GM21367 (cell line): ENCODE measurements at regions not wholly inside any gene's neighbourhood (a gene's known extent, or its start where the extent isn't known, plus 50 kb on each side); places are given as distances from the start of the nearest gene placed in this dataset.

Experiments
- ATAC-seq: cut with Tn5 transposase; IDR thresholded peaks from one replicate; pipeline ENCODE4 v1.9.1; 2021; ENCODE audit not compliant: unreplicated experiment

DNA sequence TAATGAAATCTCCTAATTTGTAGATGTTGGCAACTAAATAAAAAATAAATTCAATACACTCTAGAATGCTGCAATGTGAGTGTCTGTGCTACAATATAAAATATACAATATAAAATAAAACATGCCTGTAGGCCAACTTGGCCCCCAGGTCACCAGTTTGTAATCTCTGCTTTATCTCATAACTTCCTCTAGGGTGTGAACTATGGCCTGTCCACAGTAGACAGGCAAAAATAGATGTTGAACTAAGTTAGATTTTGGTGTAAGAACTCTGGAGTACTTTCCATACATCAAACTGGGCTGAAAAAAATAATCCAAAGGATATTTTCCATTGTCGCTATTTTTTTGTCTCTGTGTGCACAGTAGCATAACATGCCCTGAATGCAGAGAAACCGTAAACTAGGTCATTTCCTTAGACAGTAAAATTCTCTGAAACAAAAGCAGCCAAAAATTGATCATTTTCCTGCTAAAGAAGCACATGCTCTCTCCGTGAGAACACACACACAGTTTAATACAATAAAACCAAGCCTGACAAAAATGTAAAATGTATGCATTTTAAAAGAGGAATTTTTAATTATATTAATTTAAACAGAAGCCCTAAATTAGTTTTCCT lies 98.5 kb upstream of the ZFP64 start:
- ATAC-seq = no peak

DNA sequence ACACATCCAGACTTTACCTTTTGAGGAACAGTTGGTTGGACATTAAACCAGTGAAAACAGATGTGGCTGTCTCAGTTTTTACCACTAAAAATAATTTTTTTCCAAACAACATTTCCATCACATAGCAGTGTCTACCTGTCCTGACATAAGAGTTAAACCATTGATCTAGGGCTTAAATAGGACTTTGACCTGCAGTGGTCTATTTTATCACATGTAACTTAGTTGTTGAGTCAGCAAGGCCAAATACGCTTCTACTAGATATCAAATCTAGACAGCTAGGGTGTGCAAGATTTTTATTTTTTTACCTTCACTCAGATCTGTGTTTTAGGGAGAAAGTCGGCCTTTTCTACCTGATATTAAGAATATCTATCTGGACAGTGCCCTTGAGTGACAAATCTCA lies 88.8 kb upstream of the ZFP64 start:
- no peak for ATAC-seq

DNA sequence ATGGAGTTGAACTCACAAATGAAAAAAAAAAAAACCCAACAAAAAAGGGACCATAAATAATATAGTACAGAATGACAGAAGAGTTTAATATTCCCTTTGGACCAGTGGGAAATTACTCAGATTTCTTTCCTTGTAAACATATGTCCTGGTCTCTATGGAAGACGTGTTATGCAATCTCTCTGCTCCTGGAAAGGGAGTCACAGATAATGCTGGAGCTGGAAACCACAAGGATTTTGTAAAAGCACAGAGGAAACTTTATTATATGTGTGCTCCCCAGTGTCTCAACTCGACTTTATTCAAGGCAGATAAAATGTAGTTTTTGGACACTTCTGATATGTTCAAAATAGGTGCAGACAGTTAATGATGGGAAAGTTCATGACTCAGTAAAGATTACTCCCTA lies 88.1 kb upstream of the ZFP64 start:
- no peak for ATAC-seq

DNA sequence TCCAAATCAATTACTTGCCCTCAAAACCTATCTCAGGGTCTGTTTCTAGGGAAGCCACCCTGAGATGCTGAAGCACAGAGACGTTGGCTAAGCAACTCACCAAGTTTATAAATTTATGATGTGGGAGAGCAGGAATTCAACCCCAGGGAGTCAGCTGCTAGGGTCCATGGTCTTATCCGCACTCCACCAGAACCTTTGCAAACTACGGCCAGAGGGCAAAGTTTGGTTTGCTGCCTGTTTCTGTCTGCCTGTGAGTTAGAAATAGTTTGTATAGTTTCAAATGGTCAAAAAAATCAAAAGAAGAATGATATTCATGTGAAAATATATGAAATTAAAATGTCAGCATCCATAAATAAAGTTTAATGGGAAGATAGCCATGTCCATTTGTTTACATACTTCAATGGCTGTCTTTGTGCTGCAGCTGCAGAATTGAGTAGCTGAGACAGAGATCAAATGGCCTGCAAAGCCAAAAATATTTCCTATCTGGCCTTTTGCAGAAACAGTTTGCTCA lies 83.7 kb upstream of the ZFP64 start:
- no peak for ATAC-seq

DNA sequence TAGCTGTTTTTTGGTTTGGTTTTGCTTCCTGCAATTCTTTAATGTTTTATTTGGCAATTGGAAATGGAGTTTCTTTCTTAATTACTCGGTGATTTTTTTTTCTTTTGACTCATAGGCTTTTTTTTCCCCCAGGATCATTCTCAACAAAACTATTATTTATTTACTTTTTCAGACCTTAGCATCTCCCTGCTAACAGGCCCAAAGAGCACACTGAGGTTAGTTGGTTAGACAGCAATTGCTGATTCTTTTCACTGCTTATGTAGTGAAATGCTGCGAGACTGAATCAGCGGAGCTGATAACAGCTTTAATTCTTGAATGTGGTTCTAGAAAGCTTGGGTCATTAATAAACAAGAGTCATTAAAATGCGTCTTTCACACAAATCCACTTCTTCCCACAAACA lies 79.1 kb upstream of the ZFP64 start:
- no peak for ATAC-seq

DNA sequence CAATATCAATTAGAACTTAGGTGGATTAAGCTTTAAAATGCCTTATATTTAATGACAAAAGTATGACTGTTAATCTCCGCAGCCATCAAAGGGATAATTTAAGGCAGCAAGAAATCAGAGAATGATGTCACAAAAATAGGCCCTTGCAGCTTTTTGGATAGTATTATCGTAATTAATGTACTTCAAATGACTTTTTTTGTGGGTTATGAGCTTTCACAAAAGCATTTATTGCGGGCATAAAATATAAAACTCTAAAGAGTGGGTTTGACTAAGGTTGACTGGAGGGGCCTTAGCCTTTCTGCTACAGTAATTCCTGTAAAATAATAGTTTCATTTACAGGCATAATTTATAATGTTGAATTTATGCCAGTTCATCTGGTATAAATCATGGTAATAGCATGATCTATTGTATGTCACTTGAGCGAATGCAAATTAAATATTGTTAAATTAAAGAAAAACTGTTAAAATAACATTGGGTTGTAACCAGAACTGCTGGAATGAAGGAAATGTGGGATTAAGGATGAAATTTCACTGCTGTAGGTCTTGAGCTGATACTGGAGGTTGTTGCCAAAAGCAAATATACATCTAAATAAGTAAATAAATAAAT lies 78.5 kb upstream of the ZFP64 start:
- ATAC-seq = no peak

DNA sequence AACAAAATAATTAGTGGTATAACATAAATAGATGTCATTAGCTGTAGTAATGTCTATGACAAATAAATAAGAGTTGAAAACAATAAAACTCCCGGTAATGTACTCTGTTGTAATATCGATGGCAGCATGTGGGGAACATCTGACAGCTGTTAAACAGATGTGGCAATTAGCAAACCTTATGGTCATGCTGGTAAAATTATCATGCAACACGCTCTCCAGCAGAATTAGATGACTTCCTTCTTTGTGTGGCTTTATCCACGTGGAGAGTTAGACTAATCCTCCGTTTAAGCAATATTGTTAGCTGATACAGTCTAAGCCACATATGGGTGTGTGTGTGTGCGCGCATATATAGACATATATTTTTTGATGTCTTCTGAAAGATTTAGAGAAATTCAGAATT lies 77.7 kb upstream of the ZFP64 start:
- no peak for ATAC-seq

DNA sequence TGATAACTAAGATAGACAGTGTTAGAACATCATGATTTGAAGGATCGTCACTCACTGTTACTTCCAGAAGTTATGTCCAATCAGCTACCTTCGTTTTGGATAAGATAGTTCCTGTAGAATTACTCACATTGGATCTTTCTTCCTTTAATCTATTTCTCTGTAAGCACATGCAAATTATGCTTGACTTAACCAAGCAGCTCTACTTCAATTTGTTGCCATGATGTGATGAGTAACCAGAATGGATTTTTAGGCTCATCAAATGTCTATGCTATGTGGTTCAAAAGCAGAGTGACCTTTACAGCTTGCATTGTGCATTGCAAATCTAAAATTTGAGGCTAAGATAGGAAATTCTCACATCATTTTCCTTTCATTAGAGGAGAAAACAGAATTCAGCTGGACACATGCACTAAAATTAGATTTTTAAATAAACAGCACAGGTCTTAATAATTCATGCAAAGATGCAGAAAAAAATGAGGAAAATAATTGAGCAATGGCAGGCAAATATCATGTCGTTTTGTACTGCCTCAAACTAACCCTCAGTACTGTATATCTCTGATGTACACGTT lies 76.7 kb upstream of the ZFP64 start:
- ATAC-seq = no peak

DNA sequence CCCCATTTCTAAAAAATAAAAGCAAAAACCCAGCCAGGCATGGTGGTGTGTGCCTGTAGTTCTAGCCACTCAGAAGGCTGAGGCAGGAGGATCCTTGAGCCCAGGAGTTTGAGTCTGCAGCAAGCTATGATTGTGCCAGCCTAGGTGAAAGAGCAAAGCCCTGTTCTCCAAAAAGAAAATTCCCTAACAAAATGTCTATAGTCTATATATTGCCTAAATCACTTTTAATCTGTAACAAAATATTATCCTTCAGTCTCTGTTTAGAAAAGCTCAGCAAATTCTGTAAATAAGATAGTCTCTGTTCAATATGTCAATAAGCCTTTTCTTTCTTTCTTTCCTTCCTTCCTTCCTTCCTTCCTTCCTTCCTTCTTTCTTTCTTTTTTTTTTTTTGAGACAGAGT lies 75.8 kb upstream of the ZFP64 start:
- no peak for ATAC-seq

DNA sequence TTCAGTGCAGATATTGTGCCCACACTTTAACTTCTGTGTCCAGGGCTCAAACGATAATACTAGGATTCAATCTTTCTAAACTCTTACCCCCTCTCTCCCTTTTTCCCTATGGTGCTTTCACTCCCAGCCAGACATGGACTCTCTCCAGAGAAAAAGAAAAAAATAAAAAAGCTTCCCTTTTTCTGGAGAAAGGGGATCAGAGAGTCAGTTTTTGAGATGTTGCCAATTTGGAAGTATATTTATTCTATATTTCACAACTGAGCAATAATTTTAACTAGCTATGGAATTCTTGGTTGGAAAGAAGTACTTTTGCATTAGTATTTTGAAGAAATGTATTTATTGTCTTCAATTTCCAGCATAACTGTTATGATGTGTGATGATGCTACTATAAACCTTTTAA lies 72.2 kb upstream of the ZFP64 start:
- no peak for ATAC-seq

DNA sequence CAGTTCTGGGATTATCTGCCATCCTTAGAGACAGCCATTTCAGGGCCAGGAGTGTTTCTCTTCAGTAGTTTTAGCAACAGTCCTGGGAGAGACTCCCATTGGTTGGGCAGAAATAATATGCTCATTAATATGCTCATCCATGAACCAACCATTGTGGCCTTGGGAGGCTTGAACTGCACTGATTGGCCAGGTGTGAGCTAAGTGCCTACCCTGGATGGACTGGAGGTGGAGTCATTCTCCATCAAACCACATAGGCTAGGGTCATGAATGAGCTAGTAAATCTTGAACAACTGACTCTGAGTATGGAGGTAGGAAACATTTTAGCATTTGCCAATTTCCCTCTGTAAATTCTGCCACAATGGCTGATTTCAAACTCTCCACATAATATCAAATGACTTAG lies 70.2 kb upstream of the ZFP64 start:
- no peak for ATAC-seq

DNA sequence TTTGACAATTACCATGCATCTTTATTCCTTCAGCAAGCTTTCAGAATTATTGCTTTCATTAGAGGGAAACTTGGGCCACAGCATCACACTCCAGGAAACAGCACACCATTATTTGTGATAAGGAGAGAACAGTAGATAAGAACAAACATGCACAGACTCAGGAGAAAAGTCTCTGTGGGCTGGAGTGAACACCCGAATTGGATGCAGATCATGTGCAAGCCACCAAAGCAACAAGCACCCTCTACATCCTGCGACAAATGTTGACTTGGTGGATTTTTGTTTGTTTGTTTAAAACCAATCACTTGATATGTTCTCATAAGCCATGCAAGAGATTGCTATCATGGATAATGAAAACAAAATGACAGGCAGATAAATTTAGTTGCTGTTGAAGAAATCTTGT lies 67.7 kb upstream of the ZFP64 start:
- ATAC-seq = no peak

DNA sequence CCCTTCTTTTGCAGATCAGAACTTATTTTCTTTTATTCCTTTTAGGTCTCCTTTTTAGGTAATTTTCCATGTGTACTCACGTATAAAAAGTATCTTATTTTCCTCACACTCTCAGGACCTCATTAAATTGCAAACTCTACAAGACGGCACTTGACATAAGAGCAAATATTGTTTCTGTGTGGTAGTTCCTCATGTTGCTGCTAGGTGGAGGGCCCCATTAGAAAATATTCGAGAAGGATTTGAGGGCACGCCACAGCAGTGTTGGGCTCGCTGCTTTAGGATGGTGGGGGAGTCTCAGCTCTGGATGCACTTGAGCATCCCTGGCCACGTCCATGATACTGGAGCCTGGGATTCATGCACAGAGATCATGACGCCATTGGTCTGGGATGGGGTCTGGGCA lies 64.9 kb upstream of the ZFP64 start:
- ATAC-seq = no peak

DNA sequence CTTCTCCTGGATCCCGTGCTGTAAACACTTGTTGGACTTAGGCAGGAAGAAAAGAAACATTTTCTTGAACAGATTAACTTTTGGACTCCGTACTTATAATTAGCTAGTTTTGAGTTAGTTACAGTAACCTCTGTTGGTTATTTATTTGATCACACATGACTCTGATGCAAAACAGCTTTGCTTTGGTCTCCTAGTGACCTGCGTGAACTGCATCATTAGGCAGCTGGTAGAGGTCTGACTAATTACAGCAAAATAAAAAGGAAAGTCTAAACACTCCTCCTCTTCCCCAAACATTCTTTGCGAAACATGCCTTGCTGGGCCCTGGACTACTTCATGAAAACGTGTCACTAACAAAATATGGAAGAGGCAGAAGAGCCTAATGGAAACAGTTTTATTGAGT lies 61.1 kb upstream of the ZFP64 start:
- ATAC-seq = no peak

DNA sequence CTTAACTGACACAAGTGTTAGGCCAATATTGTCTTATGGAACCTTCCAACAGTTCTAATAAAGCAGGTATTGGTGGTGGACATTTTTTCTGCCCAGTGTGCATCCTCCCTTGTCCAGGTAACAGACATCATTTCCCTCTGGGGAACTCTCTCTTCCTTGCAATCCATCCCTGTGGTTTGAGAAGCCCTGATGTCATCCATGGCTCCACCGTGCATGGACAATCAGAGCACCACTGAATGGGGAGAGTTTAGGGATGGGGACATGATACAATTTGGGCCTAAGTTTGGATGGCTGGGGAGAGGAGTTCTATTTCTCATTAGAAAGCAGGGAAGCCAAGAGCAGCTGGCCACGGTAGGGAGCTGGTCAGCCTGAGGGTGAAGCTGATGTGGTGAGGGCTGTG lies 60.2 kb upstream of the ZFP64 start:
- no peak for ATAC-seq

DNA sequence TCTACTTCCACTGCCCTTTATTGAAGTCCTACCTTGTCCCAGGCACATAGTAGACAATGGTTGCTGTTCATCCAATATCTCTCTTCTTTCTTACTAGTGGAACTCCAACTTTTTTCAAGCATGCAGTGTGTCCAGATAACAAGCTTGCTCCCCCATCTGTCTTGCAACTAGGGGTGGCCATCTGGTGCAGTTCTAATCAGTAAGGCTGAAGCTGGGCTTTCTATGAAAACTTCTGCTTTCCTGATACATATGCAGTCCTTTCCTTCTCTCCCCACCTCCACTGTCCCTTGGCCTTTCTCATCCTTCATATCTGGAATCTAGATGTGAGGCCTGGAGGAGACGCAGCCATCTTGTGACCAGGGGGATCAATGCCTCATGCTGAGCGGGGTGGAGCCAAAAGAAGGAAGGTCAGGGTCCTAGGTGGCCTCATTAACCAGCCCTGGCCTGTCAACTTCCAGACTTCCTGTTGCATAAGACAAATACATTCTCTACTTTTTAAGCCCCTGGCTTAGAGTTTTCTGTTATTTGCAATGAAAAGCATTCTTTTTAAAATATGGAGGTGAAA lies 59.6 kb upstream of the ZFP64 start:
- ATAC-seq = no peak

DNA sequence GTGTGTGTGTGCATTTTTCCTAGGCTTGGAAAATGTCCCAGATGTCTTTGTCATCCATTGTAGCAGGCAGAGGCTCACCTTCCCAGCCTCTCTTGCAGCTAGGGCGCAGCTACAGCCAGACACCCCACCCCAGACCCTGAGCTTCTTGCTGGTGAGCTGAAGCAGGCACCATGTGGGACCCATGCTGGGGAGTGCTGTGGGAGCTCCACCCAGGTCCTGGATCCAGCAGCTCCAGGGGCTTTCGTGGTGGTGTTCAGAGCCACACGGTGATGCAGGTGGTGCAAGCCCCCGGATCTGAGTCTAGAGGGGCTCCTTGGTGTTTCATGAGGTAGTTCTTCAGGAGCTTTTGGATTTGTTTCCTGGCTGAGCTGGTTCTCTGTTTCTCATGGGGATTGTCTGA lies 56.0 kb upstream of the ZFP64 start:
- no peak for ATAC-seq

DNA sequence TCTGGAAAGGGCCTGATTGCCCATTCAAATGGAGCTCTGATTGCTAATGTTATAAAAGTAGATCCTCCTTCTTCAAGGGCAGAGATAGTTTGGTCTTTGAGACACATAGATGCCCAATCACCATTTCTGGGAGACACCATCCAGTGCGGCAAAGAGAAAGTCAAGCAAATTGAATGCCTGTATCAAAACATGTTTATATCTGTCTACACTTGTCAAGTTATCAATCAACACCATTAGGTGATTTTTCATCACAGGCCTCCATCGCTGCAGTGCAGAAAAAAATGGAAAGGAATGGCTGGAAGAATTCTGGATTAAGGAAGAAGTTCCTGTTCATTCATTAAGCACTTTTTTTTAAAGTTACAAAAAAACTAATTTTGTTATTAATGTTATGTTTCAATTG lies 54.8 kb upstream of the ZFP64 start:
- no peak for ATAC-seq

DNA sequence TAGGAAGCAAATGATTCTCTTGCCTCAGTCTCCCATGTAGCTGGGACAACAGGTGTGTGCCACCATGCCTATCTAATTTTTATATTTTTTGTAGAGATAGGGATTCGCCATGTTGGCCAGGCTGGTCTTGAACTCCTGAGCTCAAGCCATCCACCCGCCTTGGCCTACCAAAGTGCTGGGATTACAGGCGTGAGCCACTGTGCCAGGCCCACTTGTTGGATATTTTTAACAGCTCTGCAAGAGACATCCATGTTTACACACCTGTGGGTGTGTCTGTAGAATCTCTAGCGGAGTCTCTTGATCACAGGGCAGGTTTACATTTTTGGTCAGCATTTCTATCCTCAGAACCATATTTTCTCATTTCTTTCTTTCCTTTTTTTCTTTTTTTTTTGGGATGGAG lies 53.1 kb upstream of the ZFP64 start:
- ATAC-seq = no peak

DNA sequence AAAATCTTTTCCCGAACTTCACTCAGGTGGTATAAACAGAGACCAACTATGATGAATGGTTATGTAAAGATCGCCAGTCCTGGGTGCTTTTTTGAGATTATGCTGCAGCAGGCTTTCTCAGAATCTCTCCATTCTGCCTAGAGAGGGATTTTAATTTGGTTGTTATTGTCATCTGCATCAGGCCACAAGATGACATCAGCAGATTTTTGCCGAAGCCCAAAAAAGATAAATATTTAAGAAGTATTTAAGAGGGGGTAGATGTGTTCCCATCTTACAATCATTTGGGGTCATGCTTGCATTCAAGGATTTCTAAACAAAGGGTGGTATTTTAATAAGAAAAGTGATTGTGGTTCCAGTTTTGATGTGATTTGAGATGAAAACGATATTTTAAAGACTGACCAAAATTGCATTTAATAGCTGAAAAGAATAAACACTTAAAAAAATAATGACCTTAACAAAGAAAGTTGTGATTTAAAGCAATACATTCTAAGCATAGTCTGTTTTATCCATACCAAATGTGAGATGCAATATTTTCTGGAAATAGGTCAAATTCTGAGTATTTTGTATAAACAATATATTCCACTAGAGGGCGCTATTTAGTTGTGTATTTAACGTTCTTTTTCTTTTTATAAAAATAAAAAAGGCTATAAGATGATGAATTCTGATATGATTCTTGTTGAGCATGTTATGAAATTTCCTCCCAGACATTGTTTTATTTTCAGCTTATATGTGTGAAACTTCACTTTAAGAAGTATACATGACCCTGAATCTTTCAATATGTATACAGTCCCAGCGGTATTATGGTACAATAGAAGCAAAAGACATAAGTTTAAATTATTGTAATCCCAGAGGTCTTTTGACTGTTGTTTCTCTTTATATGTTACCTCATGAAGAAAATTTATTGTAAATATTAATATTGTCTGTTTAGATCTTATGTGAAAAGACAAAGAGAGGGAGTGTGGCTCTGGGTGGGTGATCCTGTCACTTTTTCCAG lies 51.0 kb upstream of the ZFP64 start:
- ATAC-seq = no peak
